ENCODE measurements at regions not wholly inside any gene's neighbourhood (a gene's known extent, or its start where the extent isn't known, plus 50 kb on each side); places are given as distances from the start of the nearest gene placed in this dataset.
A peak's percentile ranks its signal among the peaks of the same experiment; 100 is the strongest.

- DNase-seq = no peak
Measured at GRCh38 chr6:56005426-56005825, 130.0 kb upstream of the BMP5 start.

- DNase-seq = peak; percentile 56
Measured at GRCh38 chr6:56004426-56004825, 129.0 kb upstream of the BMP5 start.

GRCh38 chr6:56003616-56004015 is 128.2 kb upstream of the BMP5 start:
- DNase-seq = no peak

GRCh38 chr6:56002336-56002735 is 126.9 kb upstream of the BMP5 start:
- DNase-seq = no peak

GRCh38 chr6:55998576-55998975 is 123.2 kb upstream of the BMP5 start:
- DNase-seq = no peak

- DNase-seq = no peak
Measured at GRCh38 chr6:55997223-55997874, 122.0 kb upstream of the BMP5 start.

- no peak for DNase-seq
Measured at GRCh38 chr6:55994531-55994930, 119.1 kb upstream of the BMP5 start.

- DNase-seq = no peak
Measured at GRCh38 chr6:55993418-55993817, 118.0 kb upstream of the BMP5 start.

GRCh38 chr6:55992546-55992945 is 117.2 kb upstream of the BMP5 start:
- DNase-seq = no peak

- no peak for DNase-seq
Measured at GRCh38 chr6:55985309-55985708, 109.9 kb upstream of the BMP5 start.

- DNase-seq = no peak
Measured at GRCh38 chr6:55983861-55984260, 108.5 kb upstream of the BMP5 start.

- no peak for DNase-seq
Measured at GRCh38 chr6:55981660-55982059, 106.3 kb upstream of the BMP5 start.

GRCh38 chr6:55980627-55981211 is 105.3 kb upstream of the BMP5 start:
- peak; percentile 43 for DNase-seq

- DNase-seq = no peak
Measured at GRCh38 chr6:55979526-55979925, 104.1 kb upstream of the BMP5 start.

GRCh38 chr6:55977959-55978665 is 102.7 kb upstream of the BMP5 start:
- no peak for DNase-seq

GRCh38 chr6:55974688-55975087 is 99.3 kb upstream of the BMP5 start:
- no peak for DNase-seq

GRCh38 chr6:55972091-55972490 is 96.7 kb upstream of the BMP5 start:
- DNase-seq = no peak

- no peak for DNase-seq
Measured at GRCh38 chr6:55969526-55969925, 94.1 kb upstream of the BMP5 start.

- no peak for DNase-seq
Measured at GRCh38 chr6:55968926-55969325, 93.5 kb upstream of the BMP5 start.

GRCh38 chr6:55964136-55964535 is 88.7 kb upstream of the BMP5 start:
- no peak for DNase-seq

GRCh38 chr6:55963301-55963700 is 87.9 kb upstream of the BMP5 start:
- peak; percentile 13 for DNase-seq

- no peak for DNase-seq
Measured at GRCh38 chr6:55960344-55960743, 85.0 kb upstream of the BMP5 start.

- no peak for DNase-seq
Measured at GRCh38 chr6:55958790-55959189, 83.4 kb upstream of the BMP5 start.

- DNase-seq = peak; percentile 25
Measured at GRCh38 chr6:55957961-55958422, 82.6 kb upstream of the BMP5 start.
